ENCODE measurements at regions not wholly inside any gene's neighbourhood (a gene's known extent, or its start where the extent isn't known, plus 50 kb on each side); places are given as distances from the start of the nearest gene placed in this dataset.

DNA sequence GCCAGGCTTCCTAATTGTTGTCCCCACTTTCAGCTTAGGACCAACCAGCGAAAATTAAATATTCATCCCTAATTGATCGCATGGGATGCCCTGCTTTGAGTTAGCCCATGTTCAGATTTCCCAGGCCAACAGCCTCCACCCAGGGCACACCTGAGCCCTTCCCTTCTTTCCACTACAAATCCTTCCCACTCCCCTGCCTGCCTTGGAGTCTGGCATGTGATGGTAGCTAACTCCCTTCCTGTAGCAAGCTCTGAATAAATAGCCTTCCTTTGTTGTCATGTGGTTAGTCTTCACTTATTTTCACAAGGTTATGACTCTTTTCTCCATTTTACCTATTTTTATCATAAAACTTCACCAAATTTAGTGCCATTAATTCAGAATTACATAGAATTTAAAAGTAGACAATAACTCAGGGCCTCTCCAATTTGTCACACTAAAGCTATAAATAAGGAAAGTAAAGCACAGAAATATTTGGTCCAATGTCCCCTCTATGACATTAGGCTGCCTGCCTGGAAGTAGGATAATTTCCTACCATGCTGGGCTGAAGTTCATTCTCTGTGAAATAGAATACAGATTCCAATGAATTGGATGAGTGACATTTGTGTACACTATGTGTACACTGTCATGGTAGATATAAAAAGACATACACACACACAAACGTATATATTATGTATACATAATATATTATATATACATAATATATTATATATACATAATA, 166.4 kb upstream of the CPEB2 start:
- no peak for DNase-seq (ENCODE audit: low read depth in 3 of 3)

DNA sequence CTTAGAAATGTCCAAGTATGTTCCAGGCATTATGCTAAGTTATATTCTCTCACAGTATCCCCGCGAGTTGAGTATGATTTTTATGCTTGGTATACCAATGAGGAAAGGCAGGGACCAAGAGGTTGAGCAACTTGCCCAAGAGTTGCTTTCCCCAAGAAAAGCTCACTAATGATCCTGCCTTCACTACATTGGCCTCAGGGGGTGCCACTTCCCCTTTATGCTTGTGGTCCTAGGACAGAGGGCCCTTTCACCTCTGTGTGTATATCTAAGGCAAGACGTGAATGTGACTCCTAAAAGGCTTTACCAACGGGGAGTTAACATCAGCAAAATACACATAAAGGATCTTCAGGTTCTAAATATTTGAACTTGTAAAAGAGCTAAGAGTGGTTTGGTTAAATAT, 164.4 kb upstream of the CPEB2 start:
- DNase-seq (ENCODE audit: low read depth in 3 of 3), result no peak

DNA sequence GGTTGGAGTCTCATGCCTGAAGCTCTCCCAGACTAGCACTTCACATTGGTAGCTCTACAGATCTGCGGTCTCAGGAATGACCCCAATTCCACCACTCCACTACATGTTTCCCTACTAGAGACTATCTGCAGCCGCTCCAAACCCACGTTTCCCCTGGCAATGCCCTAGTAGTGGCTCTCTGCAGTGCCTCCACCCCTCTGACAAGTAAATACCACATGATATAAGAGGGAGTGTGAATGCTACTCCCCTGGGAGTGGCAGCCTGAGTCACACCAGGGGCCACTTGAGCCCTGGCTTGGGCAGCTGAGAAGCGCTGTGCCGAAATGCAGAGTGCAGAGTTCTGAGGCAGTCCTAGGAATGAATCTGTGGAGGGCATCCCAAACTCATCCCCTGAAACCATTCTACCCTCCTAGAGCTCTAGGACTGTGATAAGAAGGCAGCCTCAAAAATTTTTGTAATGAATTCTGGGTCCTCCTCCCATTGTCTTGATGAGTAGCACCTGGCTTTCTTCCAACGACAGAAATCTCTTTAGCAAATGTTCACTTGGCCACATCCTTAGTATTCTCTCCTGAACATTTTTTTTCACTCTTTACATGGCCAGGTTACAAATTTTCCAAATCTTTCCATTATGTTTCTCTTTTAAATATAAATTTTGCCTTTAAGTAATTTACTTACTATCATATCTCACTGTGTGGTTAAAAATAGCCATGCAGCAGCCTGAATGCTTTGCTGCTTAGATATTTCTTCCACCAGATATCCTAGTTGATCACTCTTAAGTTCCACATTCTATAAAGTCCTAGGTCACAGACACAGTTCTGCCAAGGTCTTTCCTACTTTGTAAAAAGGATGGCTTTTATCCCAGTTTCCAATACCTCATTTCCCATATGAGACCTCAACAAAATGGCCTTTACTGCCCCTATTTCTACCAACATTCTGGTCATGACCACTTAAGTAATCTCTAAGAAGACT, 160.2 kb upstream of the CPEB2 start:
- no peak for DNase-seq (ENCODE audit: low read depth in 3 of 3)

DNA sequence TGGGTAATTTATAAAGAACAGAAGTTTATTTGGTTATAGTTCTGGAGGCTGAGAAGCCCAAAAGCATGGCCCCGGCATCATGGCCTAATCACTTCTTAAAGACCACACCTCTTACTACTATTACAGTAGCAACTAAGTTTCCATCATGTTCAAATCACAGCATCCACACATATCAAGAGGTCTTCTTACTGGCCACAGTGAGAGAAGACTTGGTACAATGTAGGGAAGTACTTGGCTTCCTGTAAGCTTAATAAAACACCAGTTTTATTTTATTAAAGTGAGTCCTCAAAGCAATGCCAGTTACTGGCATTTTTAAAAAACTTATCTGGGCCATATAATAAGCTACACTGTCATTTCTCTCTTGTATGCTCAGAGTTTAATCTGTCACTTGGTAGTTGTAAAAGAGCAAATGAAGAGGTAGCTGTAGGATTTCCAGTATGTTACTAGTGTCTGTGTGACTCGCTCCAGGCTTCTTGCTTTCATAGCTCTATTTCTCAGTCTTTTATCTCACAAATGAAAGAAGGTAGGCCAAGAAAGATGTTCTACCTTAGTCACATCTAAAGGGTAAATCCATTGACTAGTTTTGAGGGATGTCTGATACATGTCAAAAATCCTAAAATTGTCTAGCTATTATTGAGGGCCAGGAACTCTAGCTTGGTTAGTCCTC, 159.2 kb upstream of the CPEB2 start:
- no peak for DNase-seq (ENCODE audit: low read depth in 3 of 3)

DNA sequence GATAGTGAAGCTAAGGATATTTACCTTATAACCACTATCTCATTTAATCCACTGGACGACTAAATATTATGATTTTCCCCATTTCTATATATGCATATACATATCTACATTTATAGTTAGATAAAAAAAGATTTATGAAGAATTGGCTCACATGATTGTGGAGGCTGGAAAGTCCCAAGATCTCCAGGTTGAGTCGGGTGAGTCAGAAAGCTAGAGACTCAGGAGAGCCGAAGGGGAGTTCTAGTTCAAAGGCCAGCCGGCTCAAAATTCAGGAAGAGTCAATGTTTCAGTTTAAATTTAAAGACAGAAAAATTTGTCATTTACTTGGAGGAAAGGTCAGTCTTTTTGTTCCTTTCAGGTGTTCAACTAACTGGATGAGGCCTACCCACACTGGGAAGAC, 158.2 kb upstream of the CPEB2 start:
- no peak for DNase-seq (ENCODE audit: low read depth in 3 of 3)

DNA sequence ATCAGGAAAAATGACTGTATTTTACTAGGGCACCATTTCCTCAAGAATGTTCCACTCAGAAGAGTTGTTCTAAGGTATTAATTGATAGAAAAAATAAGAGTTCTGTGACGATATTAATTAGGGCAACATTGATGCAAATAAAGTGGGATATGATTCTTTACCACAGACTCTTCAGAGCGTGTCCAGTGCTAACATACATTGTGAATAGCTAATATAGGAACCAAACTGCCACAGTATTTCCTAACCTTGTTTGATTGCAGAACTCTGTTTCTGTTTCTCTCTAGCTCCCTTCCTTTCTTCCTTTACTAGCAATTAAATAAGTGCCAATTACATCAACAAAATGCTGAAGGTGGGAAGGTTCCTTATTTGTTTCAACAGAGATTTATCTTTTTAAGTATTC, 154.1 kb upstream of the CPEB2 start:
- DNase-seq (ENCODE audit: low read depth in 3 of 3), result no peak

DNA sequence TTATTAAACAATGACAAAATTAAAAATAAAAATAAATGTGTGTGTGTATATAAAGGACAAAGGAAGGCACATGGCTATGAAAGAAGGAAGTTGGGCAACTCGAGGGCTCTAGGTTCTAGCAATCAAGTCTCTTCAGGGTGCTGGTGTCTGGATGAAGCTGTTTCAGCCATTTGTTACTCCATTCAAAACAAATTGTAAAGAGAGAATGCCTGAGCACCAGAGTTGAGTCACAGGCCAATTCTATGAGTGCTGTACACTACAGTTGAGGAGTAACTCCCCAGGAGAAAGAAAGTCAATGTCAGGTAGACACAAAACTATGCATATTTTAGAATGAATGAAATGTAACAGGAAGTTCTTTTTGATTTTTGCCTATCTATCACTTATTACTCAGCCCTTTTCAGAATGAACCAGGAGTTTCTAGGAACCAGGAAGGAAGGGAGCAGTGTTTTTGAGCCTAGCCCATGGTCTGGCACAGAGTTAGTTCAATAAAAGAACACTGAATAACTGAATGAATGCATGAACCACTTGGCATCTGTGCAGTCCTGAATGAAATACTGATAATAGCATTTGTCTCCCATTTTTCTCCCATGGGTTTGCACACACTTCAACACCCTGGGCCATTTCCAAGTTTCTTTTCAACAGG, 151.7 kb upstream of the CPEB2 start:
- DNase-seq (ENCODE audit: low read depth in 3 of 3), result no peak

DNA sequence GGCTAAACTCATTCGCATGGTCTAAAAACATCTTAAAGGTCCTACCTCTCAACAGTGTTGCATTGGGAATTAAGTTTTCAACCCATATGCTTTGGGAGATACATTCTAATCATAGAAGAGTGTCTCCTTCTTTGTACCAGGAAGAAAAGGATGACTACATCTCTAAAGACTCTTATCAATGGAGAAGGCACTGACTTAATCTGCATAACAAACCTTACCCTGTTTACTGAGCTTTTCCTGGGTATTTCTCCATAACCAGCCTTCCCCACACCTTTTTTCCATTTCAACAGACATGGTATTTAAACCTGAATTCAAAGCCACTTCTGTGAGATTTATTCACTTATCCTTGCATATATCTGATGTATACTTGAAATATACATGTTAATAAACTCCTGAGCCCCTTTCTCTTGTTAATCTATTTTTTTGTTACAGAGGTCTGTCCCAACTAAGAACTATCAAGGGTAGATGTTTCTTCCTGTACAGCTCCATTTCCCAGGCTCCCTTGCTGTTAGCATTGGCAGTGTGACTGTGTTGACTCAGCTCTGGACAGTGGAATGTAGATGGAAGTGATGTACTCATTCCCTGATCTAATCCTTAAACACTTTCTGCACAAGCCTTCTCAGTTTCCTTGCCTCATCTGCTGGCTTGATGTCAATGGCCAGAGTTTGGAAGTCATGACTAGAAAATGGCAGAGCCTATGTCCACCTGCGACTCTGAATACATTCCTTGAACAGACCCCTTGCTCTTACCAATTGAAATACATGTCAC, 148.9 kb upstream of the CPEB2 start:
- no peak for DNase-seq (ENCODE audit: low read depth in 3 of 3)

DNA sequence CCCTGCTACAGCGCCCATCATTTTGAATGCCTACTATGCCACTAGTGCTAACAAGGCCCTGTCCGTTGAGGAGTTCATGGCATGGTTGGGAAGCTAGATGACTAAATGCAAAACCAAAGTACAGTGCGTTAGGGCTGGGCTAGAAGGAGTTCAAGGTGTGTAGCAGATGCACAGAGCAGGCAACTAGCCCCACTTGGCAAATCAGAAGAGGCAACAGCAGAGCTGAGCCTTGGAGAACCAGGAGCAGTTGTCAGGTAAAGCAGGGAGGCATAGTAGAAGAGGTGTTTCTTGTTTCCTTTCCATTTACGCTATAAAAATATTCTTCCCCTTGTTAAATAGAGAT, 146.6 kb upstream of the CPEB2 start:
- no peak for DNase-seq (ENCODE audit: low read depth in 3 of 3)

DNA sequence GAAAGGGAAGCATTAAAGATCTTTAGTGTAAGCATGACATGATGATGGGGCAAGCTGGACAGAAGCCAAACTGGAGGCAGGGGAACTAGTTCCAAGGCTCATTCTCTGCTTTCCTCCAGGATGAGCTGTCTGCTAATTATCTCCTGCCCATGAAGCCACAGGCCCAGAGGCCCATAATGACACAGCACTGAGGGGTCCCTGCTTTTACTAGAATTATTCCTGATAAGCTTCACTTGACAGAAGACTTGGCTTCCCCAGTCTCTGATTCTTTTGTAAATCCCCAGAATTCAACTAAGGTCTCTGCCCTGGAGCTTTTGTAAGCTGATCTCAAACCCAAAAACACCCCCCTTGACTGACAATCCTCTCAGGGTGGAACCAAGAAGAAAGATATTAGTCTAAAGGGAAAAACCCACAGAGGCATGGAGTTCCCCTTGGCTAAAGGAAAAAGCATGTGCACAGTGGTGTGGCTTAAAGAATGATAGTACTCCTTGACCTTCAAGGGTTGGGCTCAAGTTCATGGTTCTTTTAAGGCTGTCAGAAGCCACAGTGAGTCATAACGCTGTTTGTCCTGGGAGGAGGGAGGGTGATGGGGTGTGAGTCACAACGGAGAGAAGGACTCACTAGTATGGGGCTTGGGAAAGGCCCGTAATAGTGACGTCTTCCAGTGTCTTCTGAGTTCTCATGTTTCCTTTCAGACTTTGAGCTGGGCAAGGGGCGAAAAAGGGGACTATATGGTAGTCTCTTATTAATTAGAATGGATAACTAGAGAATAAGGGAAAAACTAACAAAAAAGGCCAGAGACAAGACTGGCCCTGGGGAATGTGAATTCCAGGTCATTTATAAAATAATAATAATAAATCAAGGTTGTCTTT, 146.0 kb upstream of the CPEB2 start:
- peak; percentile 36 to 59 (median 55) for DNase-seq (ENCODE audit: low read depth in 3 of 3)

DNA sequence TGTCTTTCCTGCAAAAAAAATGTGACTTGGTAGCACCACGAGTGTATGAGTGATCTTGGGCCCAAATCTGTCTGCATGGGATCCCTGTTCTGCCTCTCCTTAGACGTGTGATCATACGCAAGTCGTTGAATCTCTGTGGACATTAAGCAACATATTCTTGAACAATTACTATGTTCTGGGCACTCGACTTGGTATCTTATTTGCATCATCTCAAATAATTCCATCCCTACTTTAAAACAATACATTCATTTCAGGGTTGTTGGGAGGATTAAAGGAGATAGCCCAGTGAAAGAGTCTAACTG, 145.4 kb upstream of the CPEB2 start:
- no peak for DNase-seq (ENCODE audit: low read depth in 3 of 3)

DNA sequence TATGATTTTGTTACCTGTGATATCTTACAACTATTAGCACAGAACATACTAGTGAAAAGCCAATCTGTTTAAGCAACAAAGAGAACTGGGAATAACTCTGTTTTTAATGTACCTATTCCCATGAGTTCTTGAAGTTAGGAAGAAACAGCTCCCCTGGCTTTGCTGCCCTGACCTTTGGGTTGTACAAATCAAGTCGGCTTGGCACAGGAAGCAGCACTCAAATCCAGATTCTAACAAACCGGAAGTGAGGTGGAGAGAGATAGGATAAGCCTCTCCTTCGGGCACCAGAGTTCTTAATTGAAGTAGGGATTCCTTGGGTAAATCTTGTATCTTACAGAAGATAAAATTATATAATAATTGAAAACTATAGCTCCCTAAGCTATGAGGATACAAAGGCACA, 144.8 kb upstream of the CPEB2 start:
- no peak for DNase-seq (ENCODE audit: low read depth in 3 of 3)

DNA sequence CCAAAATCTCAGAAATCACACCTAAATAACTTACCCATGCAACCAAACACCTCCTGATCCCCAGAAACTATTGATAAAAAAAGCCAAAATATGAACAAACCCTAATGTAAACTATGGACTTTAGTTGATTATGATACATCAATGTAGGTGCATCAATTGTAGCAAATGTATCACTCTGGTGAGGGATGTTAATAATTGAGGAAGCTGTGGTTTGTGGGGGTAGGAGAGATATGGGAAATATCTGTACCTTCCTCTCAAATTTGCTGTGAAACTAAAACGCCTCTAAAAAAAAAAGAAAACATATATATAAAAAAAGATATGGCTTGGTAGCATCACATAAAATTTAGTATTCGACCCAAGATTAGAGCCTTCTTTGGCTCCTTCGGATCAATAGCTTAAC, 144.3 kb upstream of the CPEB2 start:
- no peak for DNase-seq (ENCODE audit: low read depth in 3 of 3)

DNA sequence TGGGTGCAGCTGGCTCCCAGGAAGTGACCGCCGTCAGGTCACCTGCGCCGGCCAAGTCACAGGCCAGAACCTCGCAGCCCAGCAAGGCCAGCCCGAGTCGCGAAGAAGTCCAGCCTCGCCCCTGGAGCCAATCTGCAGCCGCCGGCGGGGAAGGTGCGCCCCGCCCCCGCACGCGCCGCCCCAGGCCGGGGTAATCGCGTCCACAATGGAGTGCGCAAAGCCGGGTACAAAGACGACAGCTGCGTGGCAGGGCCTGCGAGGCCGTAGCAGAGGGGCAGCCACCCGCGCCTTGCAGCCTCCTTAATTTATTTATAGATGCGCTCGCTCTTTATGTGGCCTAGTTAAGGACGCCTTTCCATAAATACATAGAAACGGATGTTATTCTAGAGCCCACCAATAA, 139.4 kb upstream of the CPEB2 start:
- DNase-seq (ENCODE audit: low read depth in 3 of 3), result no peak

DNA sequence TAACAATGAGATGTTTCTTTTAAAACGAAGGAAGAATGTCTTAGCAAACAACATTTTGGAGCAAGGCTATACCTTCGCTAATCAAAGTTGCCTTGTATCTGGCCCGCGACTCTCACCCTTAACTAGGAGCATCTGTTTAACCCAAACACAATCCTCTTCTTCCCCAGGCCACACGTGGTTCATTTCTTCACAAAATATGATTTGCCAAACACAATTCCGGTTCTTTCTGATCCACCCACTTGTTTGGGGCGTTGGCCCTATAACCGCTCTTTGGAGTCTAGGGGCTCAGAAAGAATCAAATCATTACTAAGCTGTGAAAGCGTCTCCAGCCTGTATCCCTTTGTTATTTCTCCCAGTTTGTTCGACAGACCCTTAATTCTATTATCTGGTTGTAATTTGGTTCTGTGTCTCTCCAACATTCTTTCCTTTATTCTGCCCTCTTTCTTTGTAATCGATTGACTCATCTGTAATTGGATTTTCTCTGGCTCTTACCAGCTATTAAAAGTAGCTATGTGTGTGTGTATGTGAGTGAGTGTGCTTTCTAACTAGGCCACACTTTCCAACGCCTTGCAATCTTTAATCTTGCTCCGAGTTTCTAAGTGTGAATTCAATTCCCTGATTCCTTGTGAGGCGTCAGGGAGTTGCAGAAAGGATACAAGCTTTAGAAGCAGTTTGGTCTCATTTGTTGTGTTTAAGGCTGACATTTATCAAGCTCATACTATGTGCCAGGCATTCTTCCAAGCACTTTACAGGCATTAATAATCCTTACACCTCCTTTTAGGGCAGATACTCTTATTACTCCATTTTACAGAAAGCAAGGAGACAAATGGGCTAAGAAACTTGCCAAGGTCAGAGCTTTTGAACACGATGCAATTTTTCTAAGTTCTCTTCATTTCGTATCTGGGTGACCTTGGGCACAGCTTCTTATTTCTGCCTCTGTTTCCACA, 138.6 kb upstream of the CPEB2 start:
- no peak for DNase-seq (ENCODE audit: low read depth in 3 of 3)

DNA sequence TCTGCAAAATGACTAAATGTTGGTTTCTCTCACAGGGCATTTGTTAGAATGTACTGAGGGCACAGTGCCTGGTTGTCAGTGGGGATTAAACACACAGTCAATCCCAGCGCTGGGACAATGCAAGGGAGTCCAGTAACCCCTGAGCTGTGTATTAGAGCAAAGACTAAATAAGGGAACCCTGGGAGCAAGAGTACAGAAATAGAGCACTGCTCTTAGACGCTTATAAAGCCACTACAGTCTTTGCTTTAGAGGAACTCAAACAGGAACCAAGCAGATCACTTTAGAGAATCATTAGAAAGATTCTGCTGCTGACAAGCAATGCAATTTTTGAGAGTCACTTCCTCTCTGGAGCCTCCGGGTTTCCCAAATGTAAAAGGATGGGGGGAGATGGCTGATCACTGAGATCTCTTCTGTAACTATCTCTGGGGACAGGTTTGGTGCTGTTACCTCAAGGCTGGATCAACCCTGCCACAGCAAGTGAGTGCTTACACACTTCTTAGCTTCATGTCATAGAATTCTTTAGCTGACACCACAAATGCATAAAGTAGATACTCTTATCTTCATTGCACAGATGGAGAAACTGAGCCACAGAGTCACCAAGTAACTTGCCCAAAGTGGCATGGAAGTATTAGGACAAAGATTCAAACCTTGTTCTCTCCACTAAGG, 137.8 kb upstream of the CPEB2 start:
- no peak for DNase-seq (ENCODE audit: low read depth in 3 of 3)

DNA sequence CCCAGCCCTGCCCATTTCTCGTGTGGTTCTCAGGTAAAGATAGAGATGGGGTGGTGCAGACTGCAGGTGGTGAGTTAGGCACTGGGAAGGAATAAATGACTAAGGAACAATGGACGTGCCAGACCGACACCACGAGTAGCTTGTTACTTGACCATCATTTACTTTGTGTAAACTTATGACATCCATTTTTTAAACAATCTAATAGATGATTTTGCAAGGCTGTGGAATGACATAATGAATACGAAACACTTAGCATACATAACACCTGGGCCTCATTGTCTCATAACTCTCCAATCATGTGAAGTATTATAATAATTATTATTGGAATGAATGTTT, 137.3 kb upstream of the CPEB2 start:
- DNase-seq (ENCODE audit: low read depth in 3 of 3), result no peak

DNA sequence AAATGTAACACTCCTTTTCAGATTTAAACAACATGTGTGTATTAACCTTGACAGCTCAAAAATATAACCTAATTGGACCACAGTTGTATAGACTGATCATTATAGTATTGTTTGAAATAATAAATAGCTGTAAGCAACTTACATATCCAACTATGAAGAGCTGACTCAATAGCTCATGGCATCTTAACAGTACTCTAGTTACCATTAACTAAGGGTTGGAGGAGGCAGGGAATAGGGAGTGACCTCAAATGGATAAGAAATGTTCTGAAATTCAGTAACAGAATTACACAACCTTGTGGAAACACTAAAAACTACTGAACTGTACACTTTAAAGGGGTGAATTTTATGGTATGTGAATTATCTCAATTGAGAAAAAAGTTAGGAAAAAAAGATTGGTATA, 136.5 kb upstream of the CPEB2 start:
- no peak for DNase-seq (ENCODE audit: low read depth in 3 of 3)

DNA sequence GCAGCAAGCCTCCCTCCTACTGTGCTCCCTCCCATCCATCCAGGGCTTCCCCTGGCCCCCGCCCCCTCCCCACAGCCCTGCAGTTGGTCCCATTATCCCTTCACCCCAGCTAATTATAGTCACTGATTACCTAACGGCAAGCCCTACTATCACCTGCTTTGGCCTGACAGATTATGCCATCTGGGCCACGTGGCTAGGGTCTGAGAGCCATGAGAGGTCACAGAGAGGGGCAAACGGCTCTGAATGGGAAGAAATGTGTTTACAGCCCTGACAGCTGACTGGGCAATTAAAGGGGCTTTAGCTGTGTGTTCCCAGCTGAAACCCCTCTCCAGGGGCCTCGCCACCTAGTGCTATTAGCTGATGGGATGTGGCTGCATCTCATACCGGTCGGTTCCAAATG, 134.4 kb upstream of the CPEB2 start:
- DNase-seq (ENCODE audit: low read depth in 3 of 3), result no peak

Measured in stimulated activated CD4-positive, alpha-beta T cell treated with anti-CD3 and anti-CD28 coated beads, TNF-alpha, amount 100 ng/mL, for 24 hours (primary cell).